GM13977 (cell line): ENCODE measurements at regions not wholly inside any gene's neighbourhood (a gene's known extent, or its start where the extent isn't known, plus 50 kb on each side); places are given as distances from the start of the nearest gene placed in this dataset.

ENCODE experiments used
- DNase-seq: peaks from one replicate; pipeline ENCODE4 v3.0.0; 2012; ENCODE audit warnings: low spot score
- in situ Hi-C: fragments of 300-500 bp; cut with MboI; formaldehyde crosslinking; loops from one replicate; pipeline ENCODE4 v1.12.0; 2022; ENCODE audit warnings: low sequenced_read_pairs, low pct_unique_long_range_greater_than_20kb, mixed read lengths, inconsistent platforms; ENCODE audit not compliant: unreplicated experiment
- TF ChIP-seq, protein P1 (sequence below): IDR thresholded peaks from 2 replicates; pipeline ENCODE4 v1.5.1; 2012; ENCODE audit warnings: mild to moderate bottlenecking, control low read depth; ENCODE audit not compliant: insufficient read depth; ENCODE audit errors: extremely low read depth, missing control alignments

DNA sequence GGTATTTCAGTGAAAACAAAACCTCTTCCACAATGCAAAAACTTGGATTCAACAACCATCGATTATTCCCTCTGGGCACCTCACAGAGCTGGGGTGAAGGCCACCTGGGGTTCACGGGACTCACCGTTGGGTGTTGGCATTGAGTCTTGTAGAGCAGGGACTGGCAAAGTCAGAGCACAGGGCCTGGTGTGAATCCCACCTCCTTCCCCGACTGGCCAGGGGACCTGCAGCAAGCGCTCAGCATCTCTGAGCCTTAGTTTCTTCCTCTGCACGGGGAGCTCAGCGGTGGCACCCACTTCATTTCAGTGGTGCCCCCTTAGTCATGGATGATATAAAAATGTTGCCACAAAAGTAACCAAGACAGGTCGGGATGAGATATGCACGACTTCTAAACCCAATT is 100.4 kb downstream of the METRNL start:
- DNase-seq: no peak
- in situ Hi-C loops: no loop called here
- TF ChIP-seq, protein P1, sequence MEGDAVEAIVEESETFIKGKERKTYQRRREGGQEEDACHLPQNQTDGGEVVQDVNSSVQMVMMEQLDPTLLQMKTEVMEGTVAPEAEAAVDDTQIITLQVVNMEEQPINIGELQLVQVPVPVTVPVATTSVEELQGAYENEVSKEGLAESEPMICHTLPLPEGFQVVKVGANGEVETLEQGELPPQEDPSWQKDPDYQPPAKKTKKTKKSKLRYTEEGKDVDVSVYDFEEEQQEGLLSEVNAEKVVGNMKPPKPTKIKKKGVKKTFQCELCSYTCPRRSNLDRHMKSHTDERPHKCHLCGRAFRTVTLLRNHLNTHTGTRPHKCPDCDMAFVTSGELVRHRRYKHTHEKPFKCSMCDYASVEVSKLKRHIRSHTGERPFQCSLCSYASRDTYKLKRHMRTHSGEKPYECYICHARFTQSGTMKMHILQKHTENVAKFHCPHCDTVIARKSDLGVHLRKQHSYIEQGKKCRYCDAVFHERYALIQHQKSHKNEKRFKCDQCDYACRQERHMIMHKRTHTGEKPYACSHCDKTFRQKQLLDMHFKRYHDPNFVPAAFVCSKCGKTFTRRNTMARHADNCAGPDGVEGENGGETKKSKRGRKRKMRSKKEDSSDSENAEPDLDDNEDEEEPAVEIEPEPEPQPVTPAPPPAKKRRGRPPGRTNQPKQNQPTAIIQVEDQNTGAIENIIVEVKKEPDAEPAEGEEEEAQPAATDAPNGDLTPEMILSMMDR: no peak

DNA sequence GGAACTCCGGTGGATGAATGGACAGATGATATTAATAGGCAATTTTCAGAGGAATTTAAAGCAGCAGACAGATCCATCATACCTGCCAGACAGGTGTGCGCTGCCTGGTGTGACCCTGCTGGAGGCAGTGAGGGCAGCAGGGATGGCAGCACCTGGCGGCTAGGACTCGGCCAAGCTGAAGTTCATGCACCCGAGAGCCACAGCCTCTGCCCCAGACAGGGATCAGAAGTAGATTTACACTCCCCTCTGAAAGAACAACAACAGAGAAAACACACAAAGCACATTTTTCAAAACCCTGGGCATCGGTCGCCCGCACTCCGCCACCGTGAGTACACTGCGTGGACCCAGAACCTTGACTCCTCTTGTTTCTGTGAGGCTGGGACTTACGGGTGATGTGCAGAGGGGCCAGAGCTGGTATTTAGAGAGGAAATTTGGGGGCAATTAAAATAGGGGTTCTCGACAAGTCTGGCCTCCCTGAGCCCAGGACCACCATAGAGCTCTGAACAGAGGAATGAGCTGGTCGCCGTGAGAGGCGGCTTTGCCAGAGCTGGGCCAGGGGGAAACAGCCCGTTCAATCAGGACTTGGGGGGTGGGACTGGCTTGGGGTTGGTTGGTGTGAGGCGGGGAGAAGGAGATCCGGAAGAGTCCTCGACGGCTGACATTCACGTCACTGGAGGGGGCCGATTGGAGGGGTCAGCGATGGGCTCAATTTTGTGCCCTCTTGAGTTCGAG is 101.0 kb downstream of the METRNL start:
- in situ Hi-C loops: no loop called here
- DNase-seq: no peak
- TF ChIP-seq, protein P1: no peak

DNA sequence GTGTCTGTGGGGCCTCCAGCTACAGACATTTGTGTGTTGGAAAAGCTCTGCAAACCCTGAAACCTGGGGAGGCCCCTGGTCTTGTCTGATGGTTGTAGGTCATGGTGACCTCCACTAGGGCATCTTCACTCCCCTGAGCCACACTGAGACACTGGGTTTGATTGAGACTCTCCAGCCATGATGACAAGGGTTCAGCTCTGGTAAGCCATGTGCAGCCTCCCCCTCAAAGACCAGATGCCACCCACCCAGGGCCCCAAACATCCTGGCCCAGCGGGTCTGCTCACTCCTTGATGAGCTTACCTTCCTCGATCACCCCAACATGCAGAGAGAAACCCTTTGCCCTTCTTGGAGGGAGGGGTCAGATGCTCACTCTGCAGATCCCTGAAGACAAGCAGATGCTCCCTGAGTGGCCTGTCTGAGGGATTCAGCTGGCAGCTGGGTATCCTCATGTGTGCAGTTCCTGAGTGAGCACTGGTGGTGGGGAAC is 101.6 kb downstream of the METRNL start:
- no peak for DNase-seq
- in situ Hi-C loops: no loop called here
- TF ChIP-seq, protein P1: no peak

DNA sequence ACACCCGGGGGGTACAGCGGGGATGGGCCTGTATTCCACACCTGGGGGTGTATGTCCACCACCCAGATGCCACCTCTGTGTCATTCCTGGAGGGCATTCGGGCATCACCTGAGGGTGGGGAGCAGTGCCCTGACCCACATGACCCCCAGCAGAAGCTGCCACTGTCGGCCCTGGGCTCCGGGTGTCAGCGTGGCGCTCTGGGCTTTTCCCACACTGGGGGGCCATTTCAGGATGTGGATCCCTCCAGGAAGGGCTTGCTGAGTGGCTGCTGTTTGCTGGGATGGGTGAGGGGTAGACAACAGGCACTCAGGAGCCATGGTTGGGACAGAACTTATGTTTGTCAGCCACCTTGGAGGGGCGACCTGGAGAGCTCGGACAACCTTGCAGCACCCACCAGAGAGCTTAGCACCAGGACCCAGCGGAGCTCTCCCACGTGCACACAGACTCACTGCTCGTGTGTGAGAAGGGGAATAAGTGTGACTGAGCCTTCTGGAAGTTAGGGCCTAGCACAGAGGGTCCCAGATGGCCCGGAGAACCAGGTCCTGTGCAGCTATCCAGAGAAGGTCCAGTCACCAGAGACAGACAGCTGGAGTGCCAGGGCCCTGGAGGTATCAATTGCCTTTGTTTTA is 102.7 kb downstream of the METRNL start:
- DNase-seq: no peak
- in situ Hi-C loops: no loop called here
- TF ChIP-seq, protein P1: no peak

DNA sequence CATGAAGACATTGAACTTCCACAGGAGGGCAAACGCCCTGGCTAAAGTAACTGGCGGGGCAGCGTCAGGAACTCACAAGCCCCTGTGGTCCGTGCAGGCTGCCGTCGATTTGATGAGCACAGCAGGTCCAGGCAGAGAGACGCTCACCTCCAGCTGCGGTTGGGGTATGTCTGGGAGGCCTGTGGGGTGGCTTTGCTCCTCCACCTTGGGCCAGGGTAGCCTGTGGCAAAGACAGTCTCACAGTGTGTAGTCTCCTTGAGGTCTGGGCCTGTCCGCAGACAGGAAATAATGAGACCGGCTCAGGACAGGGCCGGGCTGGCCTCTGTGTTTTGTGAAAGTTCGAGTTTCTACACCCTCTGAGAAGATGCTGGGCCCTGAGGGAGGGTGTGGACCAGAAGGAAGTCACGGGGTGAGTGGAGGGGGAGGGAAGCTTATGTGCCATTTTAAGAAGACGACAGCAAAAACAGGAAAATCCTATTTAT is 103.3 kb downstream of the METRNL start:
- no peak for DNase-seq
- in situ Hi-C loops: no loop called here
- TF ChIP-seq, protein P1: no peak

DNA sequence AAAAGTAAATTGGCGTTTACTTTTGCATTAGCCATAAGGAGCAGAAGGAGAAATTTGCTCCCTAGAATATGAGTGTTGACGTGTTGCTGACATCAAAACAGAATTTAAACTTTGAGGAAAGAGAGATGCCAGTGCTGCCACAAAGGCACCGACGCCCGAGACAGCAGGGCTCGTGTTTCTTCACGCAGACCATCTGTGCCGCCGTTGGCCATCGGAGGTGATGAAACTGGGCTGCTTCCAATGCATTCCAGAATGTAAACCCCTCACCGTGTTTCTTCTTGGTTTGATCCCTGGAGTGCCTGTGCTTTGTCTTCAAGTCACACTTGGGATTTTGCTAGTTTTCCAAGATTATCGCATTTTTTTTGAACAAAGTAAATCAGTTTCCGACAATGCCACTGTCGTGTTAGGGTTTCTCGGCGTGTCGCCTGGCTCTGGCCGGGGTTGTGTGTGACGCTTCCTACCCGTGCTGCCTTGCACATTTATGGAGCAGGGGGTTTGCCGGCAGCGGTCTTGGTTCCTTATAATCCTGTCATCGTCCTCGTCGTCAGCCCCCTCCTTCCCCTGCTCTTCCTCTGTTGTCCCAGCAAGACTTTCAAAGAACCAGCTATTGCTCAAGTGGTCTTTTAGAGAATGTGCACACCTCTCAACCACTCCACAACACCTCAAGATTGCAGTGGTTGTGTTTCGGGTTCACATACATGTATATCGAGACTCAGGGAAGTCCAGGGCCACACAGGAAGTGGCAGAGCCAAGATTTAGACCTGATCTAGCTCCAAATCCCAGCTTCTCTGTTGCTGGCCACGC is 103.9 kb downstream of the METRNL start:
- in situ Hi-C loops: no loop called here
- no peak for DNase-seq

More for the DNA sequence above, 103.9 kb downstream of the METRNL start:
- TF ChIP-seq, protein P1: no peak
